Choroid plexus epithelial cell (primary cell): ENCODE measurements at regions not wholly inside any gene's neighbourhood (a gene's known extent, or its start where the extent isn't known, plus 50 kb on each side); places are given as distances from the start of the nearest gene placed in this dataset.

Source experiments
- DNase-seq: peaks from one replicate; pipeline ENCODE4 v3.0.0-alpha.2; 2010; ENCODE audit warnings: low read depth
- H3K4me3 ChIP-seq: 2 replicates; pipeline ENCODE4 v1.5.1; 2011; ENCODE audit warnings: low read depth, mild to moderate bottlenecking, control low read depth, low read length, moderate library complexity
- CTCF ChIP-seq: conservative IDR thresholded peaks from 2 replicates; pipeline ENCODE4 v1.5.1; 2011; ENCODE audit warnings: low read depth, mild to moderate bottlenecking, control low read depth, inconsistent platforms, low read length, moderate library complexity

- H3K4me3 ChIP-seq: no peak overlapping the region
- DNase-seq: peak; percentile 54
- TF ChIP-seq CTCF: no peak
Measured at GRCh38 chr3:21835264-21835663, 84.3 kb upstream of the ZNF385D start.

GRCh38 chr3:21836227-21836626 is 85.2 kb upstream of the ZNF385D start:
- no peak overlapping the region for H3K4me3 ChIP-seq
- no peak for DNase-seq
- TF ChIP-seq CTCF: no peak

- DNase-seq: no peak
- TF ChIP-seq CTCF: no peak
- no peak overlapping the region for H3K4me3 ChIP-seq
Measured at GRCh38 chr3:21839176-21839575, 88.2 kb upstream of the ZNF385D start.

GRCh38 chr3:21839592-21839991 is 88.6 kb upstream of the ZNF385D start:
- H3K4me3 ChIP-seq: no peak overlapping the region
- DNase-seq: peak; percentile 98
- TF ChIP-seq CTCF: peak; percentile 79

GRCh38 chr3:21847005-21847404 is 96.0 kb upstream of the ZNF385D start:
- no peak for DNase-seq
- no peak for TF ChIP-seq CTCF
- H3K4me3 ChIP-seq: no peak overlapping the region

- H3K4me3 ChIP-seq: no peak overlapping the region
- no peak for DNase-seq
- no peak for TF ChIP-seq CTCF
Measured at GRCh38 chr3:21859124-21860081, 108.4 kb upstream of the ZNF385D start.

GRCh38 chr3:21860082-21860475 is 109.1 kb upstream of the ZNF385D start:
- DNase-seq: no peak
- H3K4me3 ChIP-seq: no peak overlapping the region
- no peak for TF ChIP-seq CTCF
